ENCODE measurements at regions not wholly inside any gene's neighbourhood (a gene's known extent, or its start where the extent isn't known, plus 50 kb on each side); places are given as distances from the start of the nearest gene placed in this dataset.
"Not testable (repeated sequence)": the region's sequence is repeated elsewhere in the genome, so short reads cannot be mapped to it uniquely, and the experiment has no call there.

DNA sequence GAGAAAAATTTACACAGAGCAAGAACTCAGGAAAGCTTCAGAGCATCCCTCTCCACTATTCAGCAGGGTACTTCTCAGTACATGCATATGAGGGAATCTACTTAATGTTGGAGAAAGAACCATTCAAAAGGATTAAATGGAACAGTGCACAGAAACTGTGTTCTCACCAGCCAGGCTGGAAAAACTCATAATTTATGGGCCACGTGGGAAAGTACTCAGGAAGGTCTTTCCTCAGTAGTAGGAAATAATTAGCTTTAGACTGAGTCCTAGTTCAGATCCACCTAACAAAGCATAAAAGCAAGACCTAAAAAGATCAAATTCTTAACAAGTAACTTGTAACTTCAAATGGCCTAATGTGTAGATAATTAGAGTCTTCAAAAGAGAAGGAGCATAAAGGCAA, 134.0 kb downstream of the FAM76B start:
- Histone ChIP-seq H3K4me3 (no peak overlapping the region), H3K27ac (no peak overlapping the region)

DNA sequence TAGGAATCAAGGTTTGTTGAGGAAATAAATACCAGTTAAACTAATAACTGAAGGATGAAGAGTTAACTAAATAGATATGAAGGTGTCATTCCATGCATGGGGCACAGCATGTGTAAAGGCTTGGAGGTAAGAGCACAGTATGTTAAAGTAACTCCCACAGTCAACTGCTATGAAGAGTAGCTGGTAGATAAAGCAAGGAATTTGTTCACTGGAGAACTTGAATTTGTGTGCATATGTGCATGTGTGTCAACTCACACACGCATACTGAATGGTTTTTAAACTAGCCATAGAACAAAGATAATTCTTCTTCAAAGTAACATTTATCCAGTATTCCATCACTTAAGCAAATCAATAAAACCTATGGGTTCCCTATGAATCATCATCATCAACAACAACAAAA, 135.9 kb downstream of the FAM76B start:
- Histone ChIP-seq H3K4me3 (no peak overlapping the region), H3K27ac (no peak overlapping the region)

- no peak overlapping the region for H3K27ac ChIP-seq
- no peak overlapping the region for H3K4me3 ChIP-seq
Observed at GRCh38 chr11:95653099-95653498, 136.5 kb downstream of the FAM76B start.

GRCh38 chr11:95652002-95652472, 137.5 kb downstream of the FAM76B start:
- no peak overlapping the region for H3K4me3 ChIP-seq
- peak overlapping the region in 5 of 21 experiments; percentile 2 to 48 (median 10) for H3K27ac ChIP-seq

DNA sequence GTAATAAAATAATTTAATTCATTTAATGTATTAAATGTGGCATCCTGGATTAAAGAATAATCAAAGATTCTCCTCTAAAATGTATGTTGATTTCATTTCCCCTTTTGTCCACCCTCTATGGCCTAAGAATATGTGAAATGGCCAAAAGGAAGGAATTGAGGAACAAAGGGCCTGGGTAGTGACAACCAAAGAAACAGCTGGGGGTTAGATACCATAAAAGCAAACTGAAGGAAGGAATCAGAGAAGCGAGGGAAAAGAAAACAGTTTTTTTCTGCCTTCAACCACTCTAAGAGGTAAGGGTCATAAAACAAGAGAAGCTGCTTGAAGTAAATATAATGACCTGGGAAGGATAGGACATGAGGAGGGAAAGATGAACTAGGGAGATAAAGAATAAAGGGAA, 139.3 kb downstream of the FAM76B start:
- Histone ChIP-seq H3K27ac (no peak overlapping the region), H3K4me3 (no peak overlapping the region)

DNA sequence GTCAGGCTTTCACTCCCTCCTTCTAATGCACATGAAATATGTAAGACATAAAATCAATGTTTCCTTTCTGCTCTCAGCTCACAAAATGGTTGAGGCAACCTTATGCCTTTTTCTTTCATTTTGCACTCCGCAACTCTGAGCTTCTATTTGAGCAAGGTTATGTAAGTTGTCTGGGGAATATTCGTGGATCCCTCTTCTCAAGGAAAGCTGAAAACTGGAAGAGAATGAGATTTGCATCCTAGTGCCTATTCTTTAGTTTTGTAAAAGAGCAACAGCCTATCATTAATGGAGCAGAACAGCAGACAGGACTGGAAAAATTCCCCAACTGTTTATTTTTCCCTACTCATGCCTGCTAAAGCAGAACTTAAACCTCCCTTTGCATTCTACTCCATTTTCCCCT, 141.7 kb downstream of the FAM76B start:
- peak overlapping the region in 4 of 21 experiments; percentile 3 to 52 (median 19) for H3K27ac ChIP-seq

DNA sequence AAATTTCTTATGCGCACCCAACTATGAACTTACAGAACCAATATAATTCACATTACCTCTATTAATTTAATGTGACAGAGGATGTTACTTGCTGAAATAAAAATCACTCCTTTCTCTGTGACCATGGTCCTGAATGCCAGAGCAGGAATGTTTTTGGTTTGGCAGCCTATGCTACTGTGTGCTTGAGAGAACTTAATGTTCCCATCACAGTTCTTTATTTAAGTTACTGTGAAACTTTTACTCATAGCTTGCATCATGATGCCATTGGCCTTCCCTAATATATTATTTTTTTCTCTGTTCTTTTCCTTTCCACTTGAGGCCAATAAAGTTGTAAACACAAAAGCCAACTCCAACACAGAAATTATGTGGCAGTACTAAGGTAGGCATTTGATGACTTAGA, 142.2 kb downstream of the FAM76B start:
- Histone ChIP-seq H3K4me3 (no peak overlapping the region), H3K27ac (peak overlapping the region in 1 of 21 experiments; percentile 52)

More for the DNA sequence above, 141.7 kb downstream of the FAM76B start:
- no peak overlapping the region for H3K4me3 ChIP-seq

GRCh38 chr11:95641495-95641894, 148.1 kb downstream of the FAM76B start:
- Histone ChIP-seq H3K27ac (peak overlapping the region in 4 of 21 experiments; percentile 4 to 65 (median 14)), H3K4me3 (no peak overlapping the region)

- Histone ChIP-seq H3K4me3 (no peak overlapping the region), H3K27ac (no peak overlapping the region)
Observed at GRCh38 chr11:95638501-95638900, 151.1 kb downstream of the FAM76B start.

DNA sequence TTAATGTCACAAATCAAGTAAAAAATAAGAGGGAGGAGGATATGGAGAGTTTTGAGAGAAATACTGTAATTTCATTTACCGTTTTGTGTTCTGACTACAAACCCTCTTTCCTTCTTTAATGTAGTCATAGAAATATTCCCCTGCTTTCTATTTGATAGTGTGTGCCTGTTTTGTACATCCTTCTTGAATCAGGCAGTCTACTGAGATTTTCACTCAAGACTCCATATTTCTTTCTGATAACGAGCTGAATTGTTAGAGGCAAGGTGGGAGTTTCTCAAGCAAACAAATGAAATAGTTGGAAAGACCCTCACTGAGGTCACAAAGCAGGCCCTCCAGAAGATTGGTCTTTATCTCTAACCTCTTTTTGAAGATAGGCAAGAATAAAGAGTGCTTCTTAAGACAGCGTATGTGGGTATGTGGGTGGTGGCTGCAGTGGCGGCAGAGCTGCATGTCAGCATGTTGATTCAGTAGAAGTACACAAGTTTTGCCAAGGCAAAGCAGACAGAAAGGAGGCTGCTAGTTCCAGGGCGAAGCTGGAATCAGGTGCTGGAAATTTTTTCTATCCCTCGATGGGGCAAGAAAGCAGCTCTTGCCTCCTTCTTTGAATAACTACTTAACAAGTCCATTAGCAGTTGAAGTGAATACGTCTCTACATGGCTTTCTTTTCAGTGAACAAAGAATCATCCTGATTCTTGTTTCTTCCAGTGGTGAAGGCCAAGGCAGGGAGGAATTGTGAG, 164.2 kb downstream of the FAM76B start:
- H3K27ac ChIP-seq, result peak overlapping the region in 1 of 21 experiments; percentile 21
- H3K4me3 ChIP-seq, result no peak overlapping the region

DNA sequence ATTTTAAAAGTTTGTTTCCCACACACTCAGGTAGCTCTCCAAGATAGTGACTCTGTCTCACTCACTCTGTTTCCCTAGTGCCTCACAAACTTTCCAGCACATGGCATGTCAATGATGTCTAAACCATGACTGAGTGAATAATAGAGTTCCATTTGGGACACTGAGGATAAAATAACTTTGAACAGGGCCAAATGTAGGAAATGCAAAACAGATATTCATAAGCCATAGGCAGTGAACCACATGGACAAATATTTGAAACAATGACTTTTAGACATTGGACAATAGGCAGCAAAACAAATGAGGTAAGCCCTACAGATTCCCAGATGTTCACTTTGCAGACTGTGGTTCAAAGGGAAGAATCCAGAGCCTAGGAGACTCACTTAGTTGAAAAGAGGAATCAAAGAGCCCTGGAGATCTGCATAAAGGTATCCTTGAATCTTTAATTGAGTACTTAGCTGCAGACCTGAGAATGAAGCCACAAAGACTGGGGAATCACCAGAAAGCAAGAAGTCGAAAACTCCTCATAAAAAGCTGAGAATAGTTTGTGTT, 173.3 kb downstream of the FAM76B start:
- Histone ChIP-seq H3K4me3 (no peak overlapping the region), H3K27ac (no peak overlapping the region)

- no peak overlapping the region for H3K4me3 ChIP-seq
- no peak overlapping the region for H3K27ac ChIP-seq
Observed at GRCh38 chr11:95611827-95612226, 177.8 kb downstream of the FAM76B start.

- H3K27ac ChIP-seq, H3K4me3 ChIP-seq: not testable (repeated sequence)
Observed at GRCh38 chr11:95610185-95610584, 179.4 kb downstream of the FAM76B start.

- Histone ChIP-seq H3K27ac (no peak overlapping the region), H3K4me3 (no peak overlapping the region)
Observed at GRCh38 chr11:95608093-95608492, 181.5 kb downstream of the FAM76B start.

DNA sequence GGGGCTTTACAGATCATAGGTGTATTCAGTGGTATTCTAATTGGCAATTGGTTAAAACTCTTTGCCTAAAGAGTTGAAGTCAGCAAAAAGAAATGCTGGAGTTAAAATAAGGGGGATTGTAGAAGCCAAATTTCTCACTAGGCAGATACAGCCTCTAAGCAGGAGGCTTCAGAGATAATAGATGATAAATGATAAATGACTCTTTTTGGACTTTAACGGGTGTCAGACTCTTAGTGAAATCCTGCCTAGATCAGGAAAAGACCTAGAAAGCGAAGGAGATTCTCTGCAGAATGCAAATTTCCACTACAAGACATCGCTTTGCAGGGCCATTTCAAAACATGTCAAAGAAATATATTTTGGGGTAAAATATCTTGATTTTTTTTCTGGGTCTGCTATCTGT, 182.8 kb downstream of the FAM76B start:
- Histone ChIP-seq H3K4me3 (no peak overlapping the region), H3K27ac (no peak overlapping the region)

- Histone ChIP-seq H3K4me3 (no peak overlapping the region), H3K27ac (no peak overlapping the region)
Observed at GRCh38 chr11:95605271-95605940, 184.2 kb downstream of the FAM76B start.

DNA sequence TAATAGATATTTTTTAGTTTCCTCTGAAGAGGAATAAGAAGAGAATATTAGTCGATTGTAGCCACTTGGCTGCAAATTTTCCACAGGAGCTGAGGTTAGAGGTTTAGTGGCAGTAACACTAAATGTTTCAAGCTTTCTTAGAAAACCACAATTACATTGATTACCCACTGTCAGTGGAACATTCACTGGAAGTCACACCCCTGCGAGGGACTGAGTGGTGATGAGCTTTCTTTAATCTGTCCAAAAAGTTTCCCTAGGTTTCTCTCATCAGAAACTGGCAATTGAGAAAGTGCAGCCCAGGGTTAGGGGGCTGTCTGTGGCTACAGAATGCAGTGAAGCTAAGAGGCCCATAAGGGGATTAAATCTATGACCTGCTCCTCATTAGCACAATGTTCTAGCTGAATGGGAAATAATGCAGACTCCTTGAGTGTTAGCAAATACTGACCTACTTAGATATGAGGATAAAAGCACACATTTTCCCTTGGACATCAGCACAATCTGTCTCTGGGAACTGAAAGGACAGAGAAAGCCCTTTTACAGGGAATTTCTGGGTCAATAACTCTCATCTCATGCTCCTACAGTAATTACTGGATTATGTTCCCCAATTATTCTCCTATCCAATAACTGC, 189.5 kb downstream of the FAM76B start:
- H3K4me3 ChIP-seq, result no peak overlapping the region
- H3K27ac ChIP-seq, result no peak overlapping the region

GRCh38 chr11:95595973-95596489, 193.6 kb downstream of the FAM76B start:
- no peak overlapping the region for H3K4me3 ChIP-seq
- peak overlapping the region in 8 of 21 experiments; percentile 2 to 72 (median 34) for H3K27ac ChIP-seq

- H3K27ac ChIP-seq, result peak overlapping the region in 8 of 21 experiments; percentile 2 to 72 (median 34)
- no peak overlapping the region for H3K4me3 ChIP-seq
Observed at GRCh38 chr11:95595541-95595940, 194.0 kb downstream of the FAM76B start.

DNA sequence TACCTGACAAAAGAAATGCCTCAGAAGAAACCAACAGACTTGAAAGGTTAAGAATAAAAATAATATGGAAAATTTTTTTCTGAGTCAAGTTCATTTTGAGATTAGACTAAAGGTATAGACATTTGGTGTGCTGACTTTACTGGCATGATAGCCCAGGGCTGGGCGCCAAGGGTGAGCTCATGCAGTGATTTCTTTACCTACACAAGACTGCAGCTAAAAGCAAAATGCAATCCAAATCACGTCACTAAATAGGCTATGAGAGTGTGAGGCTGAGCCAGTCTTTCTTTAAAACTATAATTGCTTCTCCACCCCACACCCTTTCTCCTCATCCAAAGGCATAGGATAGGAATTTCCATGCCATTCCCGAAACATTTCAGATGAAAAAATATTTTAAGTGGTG, 196.5 kb downstream of the FAM76B start:
- no peak overlapping the region for H3K4me3 ChIP-seq
- H3K27ac ChIP-seq, result peak overlapping the region in 2 of 21 experiments; percentile 21 to 71
